PC-9 (cell line): ENCODE measurements at regions not wholly inside any gene's neighbourhood (a gene's known extent, or its start where the extent isn't known, plus 50 kb on each side); places are given as distances from the start of the nearest gene placed in this dataset.

Experiments
- BruUV-seq: library from RNA; stranded (reverse); fragments of 400-500 nt; replicated peaks from 2 replicates; lab custom pipeline; 2021; lab: Mats Ljungman, UMichigan
- CTCF ChIA-PET: fragments of 300-600 bp; sonication (Branson Sonifier 250); formaldehyde crosslinking; loops from one replicate; lab custom pipeline; 2022; ENCODE audit warnings: antibody characterized with exemption; lab: Charles Lee
- POLR2A ChIA-PET: fragments of 300-600 bp; sonication (Branson Sonifier 250); formaldehyde crosslinking; loops from one replicate; lab custom pipeline; 2022; ENCODE audit warnings: antibody characterized with exemption; ENCODE audit not compliant: unreplicated experiment; lab: Charles Lee
- DNase-seq, 2 experiments: peaks; one replicate each; pipeline versions ENCODE4 v3.0.0 to v3.0.0-alpha.2; 2015 to 2022; ENCODE audit warnings: mixed read lengths in 1 of 2
- H2AFZ ChIP-seq: fragments of 200-600 bp; sonication (generic); 2 replicates; pipeline ENCODE4 v1.8.1; 2017; ENCODE audit warnings: antibody characterized with exemption
- H3F3A ChIP-seq: fragments of 200-600 bp; sonication (generic); 2 replicates; pipeline ENCODE4 v1.8.1; 2017; ENCODE audit warnings: antibody characterized with exemption, mild to moderate bottlenecking, low read depth; ENCODE audit not compliant: insufficient read depth
- H3K27ac ChIP-seq: fragments of 200-600 bp; sonication (generic); 2 replicates; pipeline ENCODE4 v1.6.1; 2016; ENCODE audit warnings: mixed run types
- H3K27me3 ChIP-seq: fragments of 200-600 bp; sonication (generic); 2 replicates; pipeline ENCODE4 v1.6.1; 2016; ENCODE audit warnings: low read depth, mixed run types; ENCODE audit not compliant: insufficient read depth
- H3K36me3 ChIP-seq: fragments of 200-600 bp; sonication (generic); 2 replicates; pipeline ENCODE4 v1.6.1; 2016; ENCODE audit warnings: low read depth, mixed run types
- H3K4me1 ChIP-seq: fragments of 200-600 bp; sonication (generic); replicated peaks from 2 replicates; pipeline ENCODE4 v1.6.1; 2016; ENCODE audit warnings: mixed run types; ENCODE audit not compliant: insufficient read depth
- H3K4me2 ChIP-seq: fragments of 200-600 bp; sonication (generic); 2 replicates; pipeline ENCODE4 v1.6.1; 2017; ENCODE audit warnings: mixed run types
- H3K4me3 ChIP-seq: fragments of 200-600 bp; sonication (generic); 2 replicates; pipeline ENCODE4 v1.6.1; 2016; ENCODE audit warnings: mixed run types
- H3K79me2 ChIP-seq: fragments of 200-600 bp; sonication (generic); 2 replicates; pipeline ENCODE4 v1.6.1; 2017; ENCODE audit warnings: low read depth, mixed run types
- H3K9me2 ChIP-seq: fragments of 200-600 bp; sonication (generic); 2 replicates; pipeline ENCODE4 v1.8.1; 2017; ENCODE audit warnings: mild to moderate bottlenecking; ENCODE audit not compliant: insufficient read depth
- H3K9me3 ChIP-seq: fragments of 200-600 bp; sonication (generic); 2 replicates; pipeline ENCODE4 v1.8.1; 2016; ENCODE audit warnings: low read depth; ENCODE audit not compliant: insufficient read depth
- H4K20me1 ChIP-seq: fragments of 200-600 bp; sonication (generic); 2 replicates; pipeline ENCODE4 v1.8.1; 2017; ENCODE audit not compliant: insufficient read depth
- EZH2 ChIP-seq: fragments of 200-600 bp; sonication (generic); IDR thresholded peaks from 2 replicates; pipeline ENCODE4 v1.8.0; 2017; ENCODE audit warnings: antibody characterized with exemption, low read depth
- intact Hi-C: fragments of 100-400 bp; cut with micrococcal nuclease; formaldehyde crosslinking; loops from one replicate; pipeline ENCODE4 v1.10.0; 2022; ENCODE audit not compliant: unreplicated experiment
- TF ChIP-seq, protein P1 (sequence below): fragments of 200-600 bp; sonication (generic); conservative IDR thresholded peaks from 2 replicates; pipeline ENCODE4 v1.6.1; 2017; ENCODE audit warnings: mixed run types, antibody characterized with exemption, mild to moderate bottlenecking, moderate library complexity

DNA sequence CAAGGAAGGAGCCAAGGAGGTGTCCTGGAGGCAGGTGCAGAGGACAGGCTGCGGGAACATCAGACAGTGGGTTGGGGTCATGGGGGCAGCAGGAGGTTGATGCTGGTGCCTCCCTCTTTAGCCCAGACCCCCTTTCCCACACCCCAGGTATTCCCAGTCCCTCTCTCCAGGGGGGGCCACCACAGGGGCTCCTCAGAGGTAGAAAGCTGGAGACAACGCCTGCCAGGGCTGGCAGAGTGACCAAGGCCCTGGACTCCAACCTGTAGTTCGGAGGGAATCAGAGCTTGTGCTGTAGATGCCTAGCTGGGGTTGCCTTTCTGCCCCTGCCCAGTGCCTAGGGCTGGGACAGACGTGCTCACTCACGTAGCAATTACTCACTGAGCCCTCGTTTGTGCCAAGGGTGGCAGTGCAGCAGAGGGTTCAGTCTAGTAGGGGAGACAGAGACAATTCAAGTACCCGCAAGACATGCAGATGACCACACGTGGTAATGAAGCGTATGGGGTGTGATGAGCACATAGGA, 148.2 kb downstream of the PTPRU start:
- Histone ChIP-seq H3K4me1 (no peaks in the 10 kb centered on the region), H3K4me3 (no peak overlapping the region), H3K27me3 (no peaks in the 10 kb centered on the region), H3K36me3 (no peaks in the 10 kb centered on the region), H4K20me1 (no peaks in the 10 kb centered on the region), H3K79me2 (no peaks in the 10 kb centered on the region), H3K9me2 (no peaks in the 10 kb centered on the region), H3F3A (no peaks in the 10 kb centered on the region), H3K4me2 (no peak overlapping the region), H2AFZ (no peak overlapping the region), H3K9me3 (no peaks in the 10 kb centered on the region), H3K27ac (no peak overlapping the region)
- intact Hi-C loops, result no loop called here
- TF ChIP-seq, protein P1, sequence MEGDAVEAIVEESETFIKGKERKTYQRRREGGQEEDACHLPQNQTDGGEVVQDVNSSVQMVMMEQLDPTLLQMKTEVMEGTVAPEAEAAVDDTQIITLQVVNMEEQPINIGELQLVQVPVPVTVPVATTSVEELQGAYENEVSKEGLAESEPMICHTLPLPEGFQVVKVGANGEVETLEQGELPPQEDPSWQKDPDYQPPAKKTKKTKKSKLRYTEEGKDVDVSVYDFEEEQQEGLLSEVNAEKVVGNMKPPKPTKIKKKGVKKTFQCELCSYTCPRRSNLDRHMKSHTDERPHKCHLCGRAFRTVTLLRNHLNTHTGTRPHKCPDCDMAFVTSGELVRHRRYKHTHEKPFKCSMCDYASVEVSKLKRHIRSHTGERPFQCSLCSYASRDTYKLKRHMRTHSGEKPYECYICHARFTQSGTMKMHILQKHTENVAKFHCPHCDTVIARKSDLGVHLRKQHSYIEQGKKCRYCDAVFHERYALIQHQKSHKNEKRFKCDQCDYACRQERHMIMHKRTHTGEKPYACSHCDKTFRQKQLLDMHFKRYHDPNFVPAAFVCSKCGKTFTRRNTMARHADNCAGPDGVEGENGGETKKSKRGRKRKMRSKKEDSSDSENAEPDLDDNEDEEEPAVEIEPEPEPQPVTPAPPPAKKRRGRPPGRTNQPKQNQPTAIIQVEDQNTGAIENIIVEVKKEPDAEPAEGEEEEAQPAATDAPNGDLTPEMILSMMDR, result no peak
- TF ChIP-seq EZH2, result no peak
- no TSS peak for BruUV-seq
- ChIA-PET CTCF (no interaction called here), POLR2A (no interaction called here)
- DNase-seq, result no peak

- no peaks in the 10 kb centered on the region for H4K20me1 ChIP-seq
- POLR2A ChIA-PET, result no interaction called here
- no peak for DNase-seq
- H3K36me3 ChIP-seq, result no peaks in the 10 kb centered on the region
- H3K27me3 ChIP-seq, result no peaks in the 10 kb centered on the region
- H3K4me2 ChIP-seq, result no peak overlapping the region
- H3K4me3 ChIP-seq, result no peak overlapping the region
- CTCF ChIA-PET, result no interaction called here
- no peaks in the 10 kb centered on the region for H3K9me2 ChIP-seq
- TF ChIP-seq EZH2, result no peak
- TF ChIP-seq, protein P1, result no peak
- no TSS peak for BruUV-seq
- H3K9me3 ChIP-seq, result peaks cover 4% of the 10 kb centered on the region; the same call in 1 of the 2 replicates
- intact Hi-C loops, result no loop called here
- no peak overlapping the region for H2AFZ ChIP-seq
- H3K79me2 ChIP-seq, result no peaks in the 10 kb centered on the region
- no peaks in the 10 kb centered on the region for H3K4me1 ChIP-seq
- H3K27ac ChIP-seq, result no peak overlapping the region
- H3F3A ChIP-seq, result no peaks in the 10 kb centered on the region
Measured at GRCh38 chr1:29383746-29384371, 147.5 kb downstream of the PTPRU start.

DNA sequence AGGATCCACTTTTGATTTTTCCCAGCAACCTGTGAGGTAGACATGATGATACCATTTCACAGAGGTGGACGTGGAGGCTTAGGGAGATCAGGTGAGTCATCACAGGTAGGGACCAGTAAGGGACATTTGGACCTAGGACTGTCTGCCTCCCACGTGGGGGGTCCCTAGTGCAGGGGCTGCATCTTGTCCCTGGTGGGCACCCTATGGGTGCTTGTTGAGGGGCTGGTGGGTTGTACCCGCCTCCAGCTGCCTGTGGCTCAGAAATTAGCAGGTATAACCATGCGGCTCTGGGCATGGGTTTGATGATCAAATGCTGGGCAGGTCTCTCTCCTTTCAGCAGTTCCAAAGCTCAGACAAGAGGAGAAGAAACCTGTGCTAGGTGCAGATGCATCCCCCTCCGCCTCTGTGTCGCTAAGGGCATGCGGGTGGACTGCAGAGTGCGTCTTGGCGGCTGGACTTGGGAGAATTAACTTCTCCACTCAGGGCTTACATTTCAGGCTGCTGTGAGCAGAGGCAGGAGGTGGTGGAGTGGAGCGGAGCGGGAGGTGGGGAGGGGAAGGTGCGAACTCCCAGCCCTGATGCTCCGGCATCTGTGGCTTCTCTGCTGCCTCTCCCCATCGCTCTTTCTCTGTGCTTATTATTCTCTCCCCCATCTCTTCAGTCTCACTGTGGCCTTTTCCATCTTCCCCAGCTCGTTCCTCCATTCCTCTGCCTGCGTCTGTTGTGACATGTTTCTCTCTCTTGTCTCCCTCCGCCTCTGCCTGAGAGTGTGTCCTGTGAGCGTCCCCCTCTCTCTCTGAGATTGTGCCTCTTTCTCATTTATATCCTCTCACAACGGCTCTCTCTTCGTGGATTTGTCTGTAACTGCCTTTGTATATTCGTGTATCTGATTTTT, 146.8 kb downstream of the PTPRU start:
- Histone ChIP-seq H3K4me1 (no peaks in the 10 kb centered on the region), H3K4me2 (no peak overlapping the region), H3K4me3 (no peak overlapping the region), H4K20me1 (no peaks in the 10 kb centered on the region), H3K9me2 (no peaks in the 10 kb centered on the region), H3K27me3 (no peaks in the 10 kb centered on the region), H3K27ac (no peak overlapping the region), H3K79me2 (no peaks in the 10 kb centered on the region), H3K9me3 (peaks cover 11% of the 10 kb centered on the region; the same call in 1 of the 2 replicates), H2AFZ (no peak overlapping the region), H3K36me3 (no peaks in the 10 kb centered on the region), H3F3A (no peaks in the 10 kb centered on the region)
- no peak for TF ChIP-seq EZH2
- TF ChIP-seq, protein P1, result no peak
- intact Hi-C loops, result no loop called here
- no peak for DNase-seq
- ChIA-PET POLR2A (no interaction called here), CTCF (no interaction called here)
- BruUV-seq, result no TSS peak
